GM06990 (cell line): ENCODE measurements at regions not wholly inside any gene's neighbourhood (a gene's known extent, or its start where the extent isn't known, plus 50 kb on each side); places are given as distances from the start of the nearest gene placed in this dataset.
"Not testable (repeated sequence)": the region's sequence is repeated elsewhere in the genome, so short reads cannot be mapped to it uniquely, and the experiment has no call there.

ENCODE experiments used
- DNase-seq: peaks from one replicate; pipeline ENCODE4 v3.0.0-alpha.2; 2011; ENCODE audit not compliant: insufficient read length; ENCODE audit errors: extremely low read depth
- H3K27me3 ChIP-seq: replicated peaks from 2 replicates; pipeline ENCODE4 v1.6.0; 2011; ENCODE audit warnings: low read length; ENCODE audit not compliant: control insufficient read depth, insufficient read depth
- H3K36me3 ChIP-seq: 2 replicates; pipeline ENCODE4 v1.5.1; 2011; ENCODE audit warnings: low read length; ENCODE audit not compliant: control insufficient read depth, insufficient read depth
- H3K4me3 ChIP-seq: replicated peaks from 2 replicates; pipeline ENCODE4 v1.5.1; 2011; ENCODE audit warnings: low read depth, mild to moderate bottlenecking, control low read depth, low read length
- CTCF ChIP-seq: IDR thresholded peaks from 2 replicates; pipeline ENCODE4 v1.5.1; 2011; ENCODE audit warnings: low read length, control low read depth, mild to moderate bottlenecking, inconsistent platforms; ENCODE audit not compliant: insufficient read depth, poor library complexity, severe bottlenecking

- H3K27me3 ChIP-seq = no peaks in the 10 kb centered on the region
- H3K4me3 ChIP-seq = no peak overlapping the region
- H3K36me3 ChIP-seq = no peaks in the 10 kb centered on the region
- no peak for TF ChIP-seq CTCF
- DNase-seq = no peak
These were observed 100.2 kb downstream of the FBXO8 start for GRCh38 chr4:174183259-174183658.

GRCh38 chr4:174181827-174182226 lies 101.6 kb downstream of the FBXO8 start:
- Histone ChIP-seq H3K36me3 (no peaks in the 10 kb centered on the region), H3K27me3 (no peaks in the 10 kb centered on the region), H3K4me3 (no peak overlapping the region)
- no peak for DNase-seq
- no peak for TF ChIP-seq CTCF

GRCh38 chr4:174177536-174177935 lies 105.9 kb downstream of the FBXO8 start:
- DNase-seq = no peak
- TF ChIP-seq CTCF = no peak
- Histone ChIP-seq H3K36me3 (no peaks in the 10 kb centered on the region), H3K4me3 (no peak overlapping the region), H3K27me3 (no peaks in the 10 kb centered on the region)

- H3K36me3 ChIP-seq, DNase-seq, H3K27me3 ChIP-seq, H3K4me3 ChIP-seq: not testable (repeated sequence)
These were observed 107.6 kb downstream of the FBXO8 start for GRCh38 chr4:174175836-174176235.

GRCh38 chr4:174173360-174173759 lies 110.1 kb downstream of the FBXO8 start:
- no peak for TF ChIP-seq CTCF
- H3K36me3 ChIP-seq = no peaks in the 10 kb centered on the region
- no peak overlapping the region for H3K4me3 ChIP-seq
- no peak for DNase-seq
- H3K27me3 ChIP-seq = no peaks in the 10 kb centered on the region

GRCh38 chr4:174172274-174172673 lies 111.2 kb downstream of the FBXO8 start:
- Histone ChIP-seq H3K27me3 (no peaks in the 10 kb centered on the region), H3K4me3 (no peak overlapping the region), H3K36me3 (no peaks in the 10 kb centered on the region)
- no peak for DNase-seq
- TF ChIP-seq CTCF = no peak

GRCh38 chr4:174170906-174171305 lies 112.6 kb downstream of the FBXO8 start:
- no peaks in the 10 kb centered on the region for H3K36me3 ChIP-seq
- no peak for DNase-seq
- H3K27me3 ChIP-seq = no peaks in the 10 kb centered on the region
- no peak for TF ChIP-seq CTCF
- H3K4me3 ChIP-seq = no peak overlapping the region
